A673 (cell line): ENCODE measurements at regions not wholly inside any gene's neighbourhood (a gene's known extent, or its start where the extent isn't known, plus 50 kb on each side); places are given as distances from the start of the nearest gene placed in this dataset.

Source experiments
- EZH2 ChIP-seq: fragments of 200-600 bp; sonication (generic); IDR thresholded peaks from 2 replicates; pipeline ENCODE4 v1.6.1; 2017; ENCODE audit warnings: borderline replicate concordance, low read depth, mild to moderate bottlenecking, mixed read lengths, antibody characterized with exemption, low read length; ENCODE audit not compliant: poor library complexity, severe bottlenecking
- TF ChIP-seq, protein P1 (sequence below): fragments of 300-800, 200-600 bp; sonication (generic); conservative IDR thresholded peaks from 2 replicates; pipeline ENCODE4 v1.5.1; 2017; ENCODE audit warnings: low read depth, mild to moderate bottlenecking, antibody characterized with exemption, low read length, moderate library complexity, mixed read lengths

- TF ChIP-seq, protein P1, sequence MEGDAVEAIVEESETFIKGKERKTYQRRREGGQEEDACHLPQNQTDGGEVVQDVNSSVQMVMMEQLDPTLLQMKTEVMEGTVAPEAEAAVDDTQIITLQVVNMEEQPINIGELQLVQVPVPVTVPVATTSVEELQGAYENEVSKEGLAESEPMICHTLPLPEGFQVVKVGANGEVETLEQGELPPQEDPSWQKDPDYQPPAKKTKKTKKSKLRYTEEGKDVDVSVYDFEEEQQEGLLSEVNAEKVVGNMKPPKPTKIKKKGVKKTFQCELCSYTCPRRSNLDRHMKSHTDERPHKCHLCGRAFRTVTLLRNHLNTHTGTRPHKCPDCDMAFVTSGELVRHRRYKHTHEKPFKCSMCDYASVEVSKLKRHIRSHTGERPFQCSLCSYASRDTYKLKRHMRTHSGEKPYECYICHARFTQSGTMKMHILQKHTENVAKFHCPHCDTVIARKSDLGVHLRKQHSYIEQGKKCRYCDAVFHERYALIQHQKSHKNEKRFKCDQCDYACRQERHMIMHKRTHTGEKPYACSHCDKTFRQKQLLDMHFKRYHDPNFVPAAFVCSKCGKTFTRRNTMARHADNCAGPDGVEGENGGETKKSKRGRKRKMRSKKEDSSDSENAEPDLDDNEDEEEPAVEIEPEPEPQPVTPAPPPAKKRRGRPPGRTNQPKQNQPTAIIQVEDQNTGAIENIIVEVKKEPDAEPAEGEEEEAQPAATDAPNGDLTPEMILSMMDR = no peak
- TF ChIP-seq EZH2 = no peak
Measured at GRCh38 chrX:15973946-15974345, 119.3 kb upstream of the AP1S2 start.
